ENCODE measurements at regions not wholly inside any gene's neighbourhood (a gene's known extent, or its start where the extent isn't known, plus 50 kb on each side); places are given as distances from the start of the nearest gene placed in this dataset.

DNA sequence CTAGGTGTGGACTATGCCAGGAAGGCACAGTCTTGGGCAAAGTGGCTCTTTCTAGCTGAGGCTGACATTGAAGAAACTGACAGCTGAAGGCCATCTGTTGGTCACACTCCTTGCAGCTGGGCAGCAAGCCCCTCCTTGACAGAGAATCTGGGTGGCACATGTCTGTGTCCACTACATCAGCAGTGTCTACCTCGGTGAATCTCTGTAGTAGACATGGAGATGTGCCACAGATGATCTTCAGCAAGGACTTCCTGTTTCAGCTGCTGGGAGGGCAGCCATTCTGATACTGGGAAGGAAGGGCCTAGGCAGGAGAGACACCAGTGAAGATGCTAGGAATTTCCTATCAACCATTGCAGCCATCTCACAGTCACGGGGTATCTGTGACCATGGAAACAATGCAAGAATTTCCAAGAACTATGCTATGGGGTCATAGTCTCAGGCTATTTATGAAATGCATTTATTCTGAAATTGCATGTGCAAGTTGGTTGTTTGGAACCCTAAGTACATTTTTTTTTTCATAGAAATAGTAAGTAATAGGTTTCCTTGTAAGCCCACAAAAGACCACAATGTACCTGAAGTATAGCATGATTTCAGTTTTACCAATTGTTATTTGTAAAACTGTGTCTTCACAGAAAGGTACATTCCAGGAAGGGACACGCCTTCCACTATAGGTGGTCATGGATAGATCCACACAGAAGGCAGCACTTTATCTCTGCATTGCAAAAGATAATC, 63.8 kb upstream of the DARS1 start:
- H3K27ac ChIP-seq (ENCODE audit: low read depth, low read length, poor library complexity, severe bottlenecking) = peak overlapping the region; percentile 47
- no peak overlapping the region for H2AFZ ChIP-seq (ENCODE audit: low read length)

DNA sequence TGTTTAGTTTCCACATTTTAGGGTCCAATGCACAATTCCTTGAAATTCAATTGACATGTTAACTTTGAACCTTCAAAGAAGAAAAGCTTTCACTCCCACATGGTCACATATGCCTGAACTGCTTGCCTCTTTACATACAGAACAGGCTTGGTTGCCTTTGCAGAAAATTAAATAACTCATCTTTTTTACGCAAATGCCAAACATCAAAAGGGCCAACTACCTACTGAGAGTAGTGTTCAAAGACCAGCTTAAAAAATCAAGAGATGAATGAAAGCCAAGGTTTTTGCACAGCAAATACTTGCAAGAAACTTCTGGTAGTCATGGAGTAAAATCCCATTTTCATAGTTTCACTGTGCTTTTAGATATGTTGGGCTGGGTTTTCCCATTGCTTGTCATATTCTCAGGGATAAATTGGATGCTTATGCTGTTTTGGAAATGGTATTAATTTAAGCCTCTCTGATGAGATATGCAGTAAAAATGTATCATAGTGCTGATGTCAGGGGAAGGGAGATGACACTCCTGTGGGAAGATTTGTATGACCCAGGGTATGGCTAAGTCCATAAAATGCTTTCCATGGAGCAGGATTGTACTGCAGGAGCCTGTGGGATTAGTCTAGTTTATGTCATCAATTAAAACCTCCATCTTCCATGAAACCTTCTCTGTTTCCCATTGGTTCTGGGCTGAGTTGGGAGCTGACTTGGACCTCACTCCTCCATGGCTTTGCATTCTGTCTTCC, 60.6 kb upstream of the DARS1 start:
- H3K4me3 ChIP-seq (ENCODE audit: low read depth, low read length, poor library complexity, severe bottlenecking) = no peak overlapping the region
- no peak overlapping the region for H2AFZ ChIP-seq (ENCODE audit: low read length)
- H4K20me1 ChIP-seq (ENCODE audit: insufficient read depth, low read length) = no peaks in the 10 kb centered on the region

More for the DNA sequence above, 63.8 kb upstream of the DARS1 start:
- TF ChIP-seq CTCF (IDR thresholded peaks at IDR 0.05; ENCODE audit: low read length) = no peak
- Histone ChIP-seq H3K9me3 (ENCODE audit: low read length) (no peaks in the 10 kb centered on the region), H3F3A (ENCODE audit: insufficient read depth, low read length) (0 out of 2 replicates have a peak, but pooled peaks cover 3% of the 10 kb centered on the region), H3K36me3 (ENCODE audit: insufficient read depth, low read length) (no peaks in the 10 kb centered on the region), H3K79me2 (ENCODE audit: insufficient read depth, low read length) (no peaks in the 10 kb centered on the region), H4K20me1 (ENCODE audit: insufficient read depth, low read length) (no peaks in the 10 kb centered on the region), H3K9me2 (ENCODE audit: low read depth, low read length) (no peaks in the 10 kb centered on the region), H3K4me2 (ENCODE audit: low read length) (no peak overlapping the region), H3K4me3 (ENCODE audit: low read depth, low read length, poor library complexity, severe bottlenecking) (no peak overlapping the region), H3K27me3 (ENCODE audit: insufficient read depth, low read length) (no peaks in the 10 kb centered on the region), H3K4me1 (ENCODE audit: insufficient read depth, low read length, severe bottlenecking) (peaks cover 64% of the 10 kb centered on the region), H3K9ac (ENCODE audit: low read length) (no peak overlapping the region)

GRCh38 chr2:136045344-136045743, 59.9 kb upstream of the DARS1 start:
- Histone ChIP-seq H3F3A (ENCODE audit: insufficient read depth, low read length) (0 out of 2 replicates have a peak, but pooled peaks cover 3% of the 10 kb centered on the region), H3K9ac (ENCODE audit: low read length) (no peak overlapping the region), H3K9me3 (ENCODE audit: low read length) (no peaks in the 10 kb centered on the region), H3K36me3 (ENCODE audit: insufficient read depth, low read length) (no peaks in the 10 kb centered on the region), H3K4me2 (ENCODE audit: low read length) (no peak overlapping the region), H2AFZ (ENCODE audit: low read length) (no peak overlapping the region), H4K20me1 (ENCODE audit: insufficient read depth, low read length) (no peaks in the 10 kb centered on the region), H3K27ac (ENCODE audit: low read depth, low read length, poor library complexity, severe bottlenecking) (no peak overlapping the region), H3K9me2 (ENCODE audit: low read depth, low read length) (no peaks in the 10 kb centered on the region), H3K79me2 (ENCODE audit: insufficient read depth, low read length) (no peaks in the 10 kb centered on the region), H3K27me3 (ENCODE audit: insufficient read depth, low read length) (no peaks in the 10 kb centered on the region), H3K4me3 (ENCODE audit: low read depth, low read length, poor library complexity, severe bottlenecking) (no peak overlapping the region), H3K4me1 (ENCODE audit: insufficient read depth, low read length, severe bottlenecking) (peaks cover 25% of the 10 kb centered on the region)
- TF ChIP-seq EZH2 (IDR thresholded peaks at IDR 0.05; ENCODE audit: borderline replicate concordance, low read length) (no peak), CTCF (IDR thresholded peaks at IDR 0.05; ENCODE audit: low read length) (no peak)

More for the DNA sequence above, 60.6 kb upstream of the DARS1 start:
- no peaks in the 10 kb centered on the region for H3K36me3 ChIP-seq (ENCODE audit: insufficient read depth, low read length)
- H3K9ac ChIP-seq (ENCODE audit: low read length) = no peak overlapping the region
- H3K9me3 ChIP-seq (ENCODE audit: low read length) = no peaks in the 10 kb centered on the region
- H3K79me2 ChIP-seq (ENCODE audit: insufficient read depth, low read length) = no peaks in the 10 kb centered on the region
- H3K27me3 ChIP-seq (ENCODE audit: insufficient read depth, low read length) = no peaks in the 10 kb centered on the region
- no peak overlapping the region for H3K4me2 ChIP-seq (ENCODE audit: low read length)
- TF ChIP-seq EZH2 (IDR thresholded peaks at IDR 0.05; ENCODE audit: borderline replicate concordance, low read length) (no peak), CTCF (IDR thresholded peaks at IDR 0.05; ENCODE audit: low read length) (no peak)
- 0 out of 2 replicates have a peak, but pooled peaks cover 3% of the 10 kb centered on the region for H3F3A ChIP-seq (ENCODE audit: insufficient read depth, low read length)
- H3K4me1 ChIP-seq (ENCODE audit: insufficient read depth, low read length, severe bottlenecking) = peaks cover 32% of the 10 kb centered on the region
- H3K9me2 ChIP-seq (ENCODE audit: low read depth, low read length) = no peaks in the 10 kb centered on the region
- H3K27ac ChIP-seq (ENCODE audit: low read depth, low read length, poor library complexity, severe bottlenecking) = no peak overlapping the region

Measured in OCI-LY1 (cell line).